Activated CD4-positive, alpha-beta T cell treated with anti-CD3 and anti-CD28 coated beads for 36 hours (primary cell): ENCODE measurements at regions not wholly inside any gene's neighbourhood (a gene's known extent, or its start where the extent isn't known, plus 50 kb on each side); places are given as distances from the start of the nearest gene placed in this dataset.
"Not testable (repeated sequence)": the region's sequence is repeated elsewhere in the genome, so short reads cannot be mapped to it uniquely, and the experiment has no call there.

ENCODE experiments used
- ATAC-seq: fragments of 200-7000 bp; cut with Tn5 transposase; one replicate; pipeline ENCODE4 v1.10.0; 2021; ENCODE audit warnings: mild to moderate bottlenecking, moderate library complexity
- CTCF ChIA-PET: fragments of 350-600 bp; sonication (Branson Sonifier 250); formaldehyde crosslinking; loops from one replicate; lab custom pipeline; 2021; ENCODE audit warnings: antibody characterized with exemption; lab: Charles Lee
- POLR2A ChIA-PET: fragments of 350-600 bp; sonication (Branson Sonifier 250); formaldehyde crosslinking; loops from one replicate; lab custom pipeline; 2021; ENCODE audit warnings: antibody characterized with exemption, inconsistent platforms; lab: Charles Lee
- DNase-seq: peaks from one replicate; pipeline ENCODE4 v3.0.0-alpha.2; 2020
- H3K27ac Mint-ChIP-seq: one replicate; pipeline ENCODE4 v1.8.0; 2021; ENCODE audit warnings: mixed read lengths
- H3K27me3 Mint-ChIP-seq: one replicate; pipeline ENCODE4 v1.8.0; 2021; ENCODE audit warnings: mixed read lengths
- H3K36me3 Mint-ChIP-seq: one replicate; pipeline ENCODE4 v1.8.0; 2021; ENCODE audit warnings: low read depth, mixed read lengths
- H3K4me1 Mint-ChIP-seq: one replicate; pipeline ENCODE4 v1.8.0; 2021; ENCODE audit warnings: mixed read lengths
- H3K4me3 Mint-ChIP-seq: one replicate; pipeline ENCODE4 v1.8.0; 2021; ENCODE audit warnings: mild to moderate bottlenecking, moderate library complexity, mixed read lengths
- H3K9me3 Mint-ChIP-seq: one replicate; pipeline ENCODE4 v1.8.0; 2021; ENCODE audit warnings: low read depth, mixed read lengths
- intact Hi-C, 2 experiments: fragments of 100-400 bp; cut with DNase I in 1 of 2; cut with micrococcal nuclease in 1 of 2; formaldehyde crosslinking; loops; one replicate each; pipeline versions ENCODE4 v1.14.2 to v1.15.1; 2022 to 2024; cut with DNase I, micrococcal nuclease

- Mint-ChIP-seq H3K9me3 (peaks cover 16% of the 10 kb centered on the region), H3K36me3 (no peaks in the 10 kb centered on the region), H3K4me1 (no peaks in the 10 kb centered on the region), H3K27me3 (no peaks in the 10 kb centered on the region), H3K27ac (no peak overlapping the region), H3K4me3 (no peak overlapping the region)
- ATAC-seq (no peak), DNase-seq (no peak)
- POLR2A ChIA-PET = no interaction called here
- intact Hi-C loops = no loop called here
- CTCF ChIA-PET = no interaction called here
Observed at GRCh38 chr2:57407772-57408201, 638.8 kb upstream of the VRK2 start.

GRCh38 chr2:57408587-57408986, 638.0 kb upstream of the VRK2 start:
- POLR2A ChIA-PET = no interaction called here
- Mint-ChIP-seq H3K4me3 (no peak overlapping the region), H3K4me1 (no peaks in the 10 kb centered on the region), H3K27me3 (no peaks in the 10 kb centered on the region), H3K9me3 (peaks cover 21% of the 10 kb centered on the region), H3K27ac (no peak overlapping the region), H3K36me3 (no peaks in the 10 kb centered on the region)
- intact Hi-C loops = no loop called here
- DNase-seq = no peak
- CTCF ChIA-PET = no interaction called here
- no peak for ATAC-seq

DNA sequence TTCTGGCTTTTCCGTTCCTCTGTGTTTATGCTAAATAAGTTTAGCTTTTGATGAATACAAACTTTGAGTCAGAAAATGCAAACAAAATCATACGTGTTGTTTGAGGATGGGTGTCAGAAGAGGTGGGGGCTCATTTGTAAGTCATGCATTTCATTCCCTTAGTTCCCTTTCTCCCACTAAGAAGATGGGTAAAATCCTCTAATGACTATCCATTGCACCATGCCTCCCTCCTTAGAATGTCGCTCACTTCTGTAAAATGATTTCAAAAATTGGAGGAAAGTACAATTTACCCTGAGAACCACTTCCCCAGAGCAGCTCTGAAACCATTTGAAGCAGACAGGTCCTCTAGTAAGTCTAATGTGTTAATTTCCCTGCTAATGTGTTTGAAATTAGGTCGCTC, 629.6 kb upstream of the VRK2 start:
- H3K9me3 Mint-ChIP-seq = peaks cover 25% of the 10 kb centered on the region
- no peaks in the 10 kb centered on the region for H3K4me1 Mint-ChIP-seq
- no peaks in the 10 kb centered on the region for H3K36me3 Mint-ChIP-seq
- H3K27me3 Mint-ChIP-seq = no peaks in the 10 kb centered on the region
- ChIA-PET CTCF (no interaction called here), POLR2A (no interaction called here)
- ATAC-seq (no peak), DNase-seq (no peak)
- no peak overlapping the region for H3K4me3 Mint-ChIP-seq
- intact Hi-C loops = no loop called here
- no peak overlapping the region for H3K27ac Mint-ChIP-seq

- H3K4me3 Mint-ChIP-seq, intact Hi-C loops, ATAC-seq, H3K36me3 Mint-ChIP-seq, H3K4me1 Mint-ChIP-seq, CTCF ChIA-PET, H3K27ac Mint-ChIP-seq, DNase-seq, H3K27me3 Mint-ChIP-seq, POLR2A ChIA-PET: not testable (repeated sequence)
- H3K9me3 Mint-ChIP-seq = peaks cover 13% of the 10 kb centered on the region
Observed at GRCh38 chr2:57418859-57419346, 627.7 kb upstream of the VRK2 start.

DNA sequence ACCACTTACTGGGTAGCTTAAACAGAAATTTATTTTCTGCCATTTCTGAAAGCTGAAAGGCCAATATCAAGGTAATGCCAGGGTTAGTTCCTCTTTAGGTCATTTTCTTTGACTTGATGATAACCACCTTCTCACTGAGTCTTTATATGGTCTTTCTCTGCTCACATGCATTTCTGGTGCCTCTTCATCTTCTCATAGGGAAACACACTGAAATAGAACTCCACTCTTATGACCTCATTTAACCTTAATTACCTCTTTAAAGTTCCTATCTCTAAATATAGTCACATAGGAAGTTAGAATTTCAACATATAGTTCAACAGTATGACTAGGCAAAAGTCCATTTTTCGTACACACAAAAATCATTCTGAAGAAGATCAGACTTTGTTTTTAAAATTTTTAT, 616.8 kb upstream of the VRK2 start:
- no peak overlapping the region for H3K4me3 Mint-ChIP-seq
- ChIA-PET POLR2A (no interaction called here), CTCF (no interaction called here)
- H3K9me3 Mint-ChIP-seq = peaks cover 3% of the 10 kb centered on the region
- H3K4me1 Mint-ChIP-seq = no peaks in the 10 kb centered on the region
- DNase-seq = no peak
- intact Hi-C loops = no loop called here
- no peak for ATAC-seq
- no peaks in the 10 kb centered on the region for H3K27me3 Mint-ChIP-seq
- H3K27ac Mint-ChIP-seq = no peak overlapping the region
- H3K36me3 Mint-ChIP-seq = no peaks in the 10 kb centered on the region

DNA sequence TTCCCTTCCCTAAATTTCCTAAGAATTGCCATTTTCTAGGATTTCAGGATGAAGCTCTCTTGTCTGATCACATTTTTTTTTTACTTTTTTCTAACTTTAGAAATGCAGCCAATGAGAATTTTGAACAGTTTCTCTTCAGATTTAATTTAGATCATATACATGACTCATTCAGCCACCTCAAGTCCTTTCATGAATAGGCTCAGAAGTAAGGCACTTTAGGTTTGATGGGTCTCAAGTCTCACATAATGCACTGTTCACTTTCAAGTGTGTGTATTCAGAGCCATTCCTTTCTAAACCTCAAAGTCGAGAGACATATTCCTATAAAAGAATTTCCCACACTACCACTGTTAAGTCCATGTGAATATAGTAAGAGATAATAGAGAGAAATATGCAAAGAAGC, 614.1 kb upstream of the VRK2 start:
- Mint-ChIP-seq H3K4me1 (no peaks in the 10 kb centered on the region), H3K4me3 (no peak overlapping the region), H3K27me3 (no peaks in the 10 kb centered on the region), H3K9me3 (peaks cover 3% of the 10 kb centered on the region), H3K36me3 (no peaks in the 10 kb centered on the region), H3K27ac (no peak overlapping the region)
- ChIA-PET CTCF (no interaction called here), POLR2A (no interaction called here)
- intact Hi-C loops = no loop called here
- DNase-seq (no peak), ATAC-seq (no peak)

- Mint-ChIP-seq H3K4me3 (no peak overlapping the region), H3K27me3 (no peaks in the 10 kb centered on the region), H3K9me3 (peaks cover 3% of the 10 kb centered on the region), H3K4me1 (no peaks in the 10 kb centered on the region), H3K27ac (no peak overlapping the region), H3K36me3 (no peaks in the 10 kb centered on the region)
- ChIA-PET CTCF (no interaction called here), POLR2A (no interaction called here)
- DNase-seq (no peak), ATAC-seq (no peak)
- intact Hi-C loops = no loop called here
Observed at GRCh38 chr2:57434441-57434840, 612.2 kb upstream of the VRK2 start.

DNA sequence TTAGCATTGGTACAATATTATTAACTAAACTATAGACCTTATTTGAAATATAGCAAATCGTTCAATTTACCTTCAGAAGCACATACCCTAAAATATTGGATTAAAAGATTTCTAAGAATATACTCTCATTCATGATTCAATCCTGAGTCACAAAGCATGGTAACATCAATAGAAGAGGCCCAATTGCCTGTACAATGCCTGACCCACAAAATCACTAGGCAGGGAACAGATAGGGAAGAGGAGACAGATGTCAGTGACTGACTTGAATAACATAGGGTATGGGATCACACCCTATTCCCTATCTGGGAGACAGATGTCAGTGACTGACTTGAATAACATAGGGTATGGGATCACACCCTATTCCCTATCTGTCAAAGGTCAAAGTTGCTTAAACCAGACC, 611.6 kb upstream of the VRK2 start:
- no peak overlapping the region for H3K27ac Mint-ChIP-seq
- peaks cover 3% of the 10 kb centered on the region for H3K9me3 Mint-ChIP-seq
- intact Hi-C loops = no loop called here
- ChIA-PET CTCF (no interaction called here), POLR2A (no interaction called here)
- H3K4me3 Mint-ChIP-seq = no peak overlapping the region
- ATAC-seq (no peak), DNase-seq (no peak)
- H3K36me3 Mint-ChIP-seq = no peaks in the 10 kb centered on the region
- H3K4me1 Mint-ChIP-seq = no peaks in the 10 kb centered on the region
- H3K27me3 Mint-ChIP-seq = no peaks in the 10 kb centered on the region

DNA sequence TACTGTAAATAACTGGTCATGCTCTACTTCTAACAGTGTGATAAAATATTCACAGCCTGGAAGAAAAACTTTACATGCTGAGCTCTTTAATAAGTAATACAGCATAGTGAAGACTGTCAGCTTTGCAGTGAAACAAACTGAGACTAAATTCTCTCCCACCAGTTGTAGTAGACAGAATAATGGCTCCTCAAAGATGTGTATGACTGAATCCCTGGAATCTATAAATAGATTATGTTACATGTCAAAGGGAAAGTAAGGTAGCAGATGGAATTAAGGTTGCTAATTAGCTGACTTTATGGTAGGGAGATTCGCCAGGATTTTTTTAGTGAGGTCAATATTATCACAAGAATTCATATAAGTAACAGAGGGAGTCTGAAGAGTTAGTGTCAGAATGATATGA, 609.5 kb upstream of the VRK2 start:
- Mint-ChIP-seq H3K4me1 (no peaks in the 10 kb centered on the region), H3K4me3 (no peak overlapping the region), H3K36me3 (no peaks in the 10 kb centered on the region), H3K9me3 (no peaks in the 10 kb centered on the region), H3K27me3 (no peaks in the 10 kb centered on the region), H3K27ac (no peak overlapping the region)
- ATAC-seq = no peak
- intact Hi-C loops = no loop called here
- POLR2A ChIA-PET = no interaction called here
- no peak for DNase-seq
- CTCF ChIA-PET = no interaction called here

GRCh38 chr2:57440437-57440836, 606.2 kb upstream of the VRK2 start:
- ChIA-PET POLR2A (no interaction called here), CTCF (no interaction called here)
- DNase-seq = no peak

GRCh38 chr2:57443086-57443485, 603.5 kb upstream of the VRK2 start:
- ChIA-PET POLR2A (interaction anchor here (0.7 kb wide), 1 partner anchor 471 kb away, joined by 4 read pairs; no protein-coding TSS in a partner anchor), CTCF (no interaction called here)
- no peak for DNase-seq
- no peak overlapping the region for H3K27ac Mint-ChIP-seq
- H3K27me3 Mint-ChIP-seq = no peaks in the 10 kb centered on the region
- intact Hi-C loops = no loop called here
- no peak overlapping the region for H3K4me3 Mint-ChIP-seq
- no peaks in the 10 kb centered on the region for H3K36me3 Mint-ChIP-seq
- H3K9me3 Mint-ChIP-seq = peaks cover 2% of the 10 kb centered on the region
- no peak for ATAC-seq
- no peaks in the 10 kb centered on the region for H3K4me1 Mint-ChIP-seq

More at GRCh38 chr2:57440437-57440836, 606.2 kb upstream of the VRK2 start:
- Mint-ChIP-seq H3K4me3 (no peak overlapping the region), H3K9me3 (peaks cover 2% of the 10 kb centered on the region), H3K4me1 (no peaks in the 10 kb centered on the region), H3K36me3 (no peaks in the 10 kb centered on the region), H3K27me3 (no peaks in the 10 kb centered on the region), H3K27ac (no peak overlapping the region)
- intact Hi-C loops = no loop called here
- no peak for ATAC-seq

GRCh38 chr2:57443973-57444521, 602.6 kb upstream of the VRK2 start:
- ChIA-PET POLR2A (no interaction called here), CTCF (no interaction called here)
- H3K27me3 Mint-ChIP-seq = no peaks in the 10 kb centered on the region
- DNase-seq (no peak), ATAC-seq (no peak)
- intact Hi-C loops = no loop called here
- H3K9me3 Mint-ChIP-seq = peaks cover 2% of the 10 kb centered on the region
- no peaks in the 10 kb centered on the region for H3K36me3 Mint-ChIP-seq
- no peaks in the 10 kb centered on the region for H3K4me1 Mint-ChIP-seq
- H3K27ac Mint-ChIP-seq = no peak overlapping the region
- no peak overlapping the region for H3K4me3 Mint-ChIP-seq
